B cell (primary cell): ENCODE measurements at regions not wholly inside any gene's neighbourhood (a gene's known extent, or its start where the extent isn't known, plus 50 kb on each side); places are given as distances from the start of the nearest gene placed in this dataset.

Experiments used
- CTCF ChIP-seq: fragments of 200-600 bp; IDR thresholded peaks from one replicate; pipeline ENCODE4 v1.8.0; 2022; ENCODE audit warnings: antibody characterized with exemption, mild to moderate bottlenecking
- EZH2 ChIP-seq: IDR thresholded peaks from 2 replicates; pipeline ENCODE4 v1.6.1; 2012; ENCODE audit warnings: borderline replicate concordance, low read depth, mild to moderate bottlenecking, moderate library complexity, low read length; ENCODE audit not compliant: insufficient read depth, poor library complexity, severe bottlenecking

GRCh38 chr9:31700252-31701045 is 684.0 kb upstream of the ACO1 start:
- TF ChIP-seq EZH2 = no peak
- no peak for TF ChIP-seq CTCF
